Activated naive CD8-positive, alpha-beta T cell treated with anti-CD3 and anti-CD28 coated beads, Interleukin-2, amount 50 U/mL, for 16 hours (primary cell): ENCODE measurements at regions not wholly inside any gene's neighbourhood (a gene's known extent, or its start where the extent isn't known, plus 50 kb on each side); places are given as distances from the start of the nearest gene placed in this dataset.
"Not testable (repeated sequence)": the region's sequence is repeated elsewhere in the genome, so short reads cannot be mapped to it uniquely, and the experiment has no call there.

ENCODE experiments used
- DNase-seq: peaks from one replicate; pipeline ENCODE4 v3.0.0-alpha.2; 2020; ENCODE audit warnings: low read depth, low spot score

GRCh38 chr9:28444637-28445036 lies 871.4 kb upstream of the C9orf72 start:
- no peak for DNase-seq

- DNase-seq, result no peak
Measured at GRCh38 chr9:28445211-28445610, 871.9 kb upstream of the C9orf72 start.

- DNase-seq, result no peak
Measured at GRCh38 chr9:28453918-28454317, 880.6 kb upstream of the C9orf72 start.

- no peak for DNase-seq
Measured at GRCh38 chr9:28456861-28457260, 883.6 kb upstream of the C9orf72 start.

- DNase-seq, result no peak
Measured at GRCh38 chr9:28464481-28465216, 891.4 kb upstream of the C9orf72 start.

GRCh38 chr9:28471261-28471660 lies 898.0 kb upstream of the C9orf72 start:
- no peak for DNase-seq

- no peak for DNase-seq
Measured at GRCh38 chr9:28487561-28487960, 914.3 kb upstream of the C9orf72 start.

- DNase-seq, result no peak
Measured at GRCh38 chr9:28491121-28491520, 917.8 kb upstream of the C9orf72 start.

- DNase-seq, result not testable (repeated sequence)
Measured at GRCh38 chr9:28498168-28498567, 924.9 kb upstream of the C9orf72 start.

GRCh38 chr9:28502189-28502588 lies 928.9 kb upstream of the C9orf72 start:
- DNase-seq, result no peak

GRCh38 chr9:28502741-28503140 lies 929.5 kb upstream of the C9orf72 start:
- no peak for DNase-seq

- no peak for DNase-seq
Measured at GRCh38 chr9:28503573-28503972, 930.3 kb upstream of the C9orf72 start.

- no peak for DNase-seq
Measured at GRCh38 chr9:28518439-28518838, 945.2 kb upstream of the C9orf72 start.

GRCh38 chr9:28524309-28524708 lies 951.0 kb upstream of the C9orf72 start:
- DNase-seq, result not testable (repeated sequence)

GRCh38 chr9:28528049-28528448 lies 954.8 kb upstream of the C9orf72 start:
- DNase-seq, result no peak

- DNase-seq, result no peak
Measured at GRCh38 chr9:28538132-28538531, 964.9 kb upstream of the C9orf72 start.

- no peak for DNase-seq
Measured at GRCh38 chr9:28539434-28540070, 966.3 kb upstream of the C9orf72 start.

- DNase-seq, result no peak
Measured at GRCh38 chr9:28542928-28543327, 969.6 kb upstream of the C9orf72 start.

- no peak for DNase-seq
Measured at GRCh38 chr9:28547527-28547926, 974.2 kb upstream of the C9orf72 start.

GRCh38 chr9:28563291-28563934 lies 990.1 kb upstream of the C9orf72 start:
- DNase-seq, result no peak

GRCh38 chr9:28583832-28584231 lies 1010.6 kb upstream of the C9orf72 start:
- DNase-seq, result no peak

- no peak for DNase-seq
Measured at GRCh38 chr9:28584542-28584941, 1011.3 kb upstream of the C9orf72 start.

- no peak for DNase-seq
Measured at GRCh38 chr9:28587052-28587451, 1013.8 kb upstream of the C9orf72 start.
